Uterus (tissue), 2 donors: ENCODE measurements at regions not wholly inside any gene's neighbourhood (a gene's known extent, or its start where the extent isn't known, plus 50 kb on each side); places are given as distances from the start of the nearest gene placed in this dataset.

Source experiments
- POLR2A ChIP-seq, 2 donors: fragments of 450-650 bp; IDR thresholded peaks; one replicate each; pipeline ENCODE4 v1.6.1; 2016; ENCODE audit warnings: antibody characterized with exemption in 2 of 2, mild to moderate bottlenecking in 1 of 2, moderate library complexity in 1 of 2
- TF ChIP-seq, protein P1 (sequence below), 4 experiments: fragments of 200-600 bp in 2 of 4; fragments of 450-650 bp in 2 of 4; sonication (generic) in 2 of 4; IDR thresholded peaks; one replicate each; pipeline ENCODE4 v1.5.1; 2016 to 2019; ENCODE audit warnings: antibody characterized with exemption in 4 of 4, mild to moderate bottlenecking in 2 of 4, moderate library complexity in 1 of 4

DNA sequence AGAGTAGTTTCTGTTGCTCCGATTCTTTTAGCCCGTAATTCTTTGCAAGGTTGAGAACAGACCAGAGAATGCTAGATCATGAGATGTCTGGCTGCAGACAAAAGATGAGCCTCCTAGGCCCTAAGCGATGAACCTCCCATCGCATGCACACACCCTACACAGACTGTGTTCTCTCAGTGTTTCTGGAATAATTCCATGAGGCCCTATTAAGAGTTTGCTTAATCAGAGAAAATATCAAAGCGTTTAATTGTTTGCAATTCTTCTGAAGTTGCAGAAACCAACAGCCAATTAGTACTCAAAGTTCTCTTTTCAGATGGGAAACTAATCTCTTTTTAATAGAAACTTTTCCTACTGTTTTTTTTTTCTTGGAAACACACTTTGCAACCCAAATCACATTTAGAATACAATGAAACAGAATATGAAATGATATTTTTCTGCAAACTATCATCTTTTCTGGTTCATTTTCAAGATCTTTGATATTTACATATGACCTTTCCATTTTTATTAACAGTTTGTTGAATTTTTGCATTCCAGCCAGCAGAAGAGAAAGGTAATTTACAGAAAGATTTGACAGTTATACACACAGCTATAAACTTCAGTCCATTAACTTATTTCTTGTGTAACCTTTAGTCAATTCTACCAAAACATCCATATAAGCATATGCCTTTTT lies 1525.6 kb downstream of the ARAP2 start:
- TF ChIP-seq, protein P1, sequence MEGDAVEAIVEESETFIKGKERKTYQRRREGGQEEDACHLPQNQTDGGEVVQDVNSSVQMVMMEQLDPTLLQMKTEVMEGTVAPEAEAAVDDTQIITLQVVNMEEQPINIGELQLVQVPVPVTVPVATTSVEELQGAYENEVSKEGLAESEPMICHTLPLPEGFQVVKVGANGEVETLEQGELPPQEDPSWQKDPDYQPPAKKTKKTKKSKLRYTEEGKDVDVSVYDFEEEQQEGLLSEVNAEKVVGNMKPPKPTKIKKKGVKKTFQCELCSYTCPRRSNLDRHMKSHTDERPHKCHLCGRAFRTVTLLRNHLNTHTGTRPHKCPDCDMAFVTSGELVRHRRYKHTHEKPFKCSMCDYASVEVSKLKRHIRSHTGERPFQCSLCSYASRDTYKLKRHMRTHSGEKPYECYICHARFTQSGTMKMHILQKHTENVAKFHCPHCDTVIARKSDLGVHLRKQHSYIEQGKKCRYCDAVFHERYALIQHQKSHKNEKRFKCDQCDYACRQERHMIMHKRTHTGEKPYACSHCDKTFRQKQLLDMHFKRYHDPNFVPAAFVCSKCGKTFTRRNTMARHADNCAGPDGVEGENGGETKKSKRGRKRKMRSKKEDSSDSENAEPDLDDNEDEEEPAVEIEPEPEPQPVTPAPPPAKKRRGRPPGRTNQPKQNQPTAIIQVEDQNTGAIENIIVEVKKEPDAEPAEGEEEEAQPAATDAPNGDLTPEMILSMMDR (IDR thresholded peaks at IDR 0.05) = no peak
- no peak for TF ChIP-seq POLR2A (IDR thresholded peaks at IDR 0.05)
